ENCODE measurements at regions not wholly inside any gene's neighbourhood (a gene's known extent, or its start where the extent isn't known, plus 50 kb on each side); places are given as distances from the start of the nearest gene placed in this dataset.

GRCh38 chr10:44703241-44704155 lies 207.6 kb upstream of the TMEM72 start:
- TF ChIP-seq NR2C2 (CRISPR knock-in tag; IDR thresholded peaks at IDR 0.05) (no peak), USF2 (CRISPR knock-in tag; IDR thresholded peaks at IDR 0.05) (no peak), JUN (CRISPR knock-in tag; IDR thresholded peaks at IDR 0.05) (no peak), STAT6 (CRISPR knock-in tag; conservative IDR thresholded peaks at IDR 0.05; ENCODE audit: low read depth) (no peak), ELF4 (CRISPR knock-in tag; IDR thresholded peaks at IDR 0.05; ENCODE audit: low read depth) (no peak), CTCF (IDR thresholded peaks at IDR 0.05) (no peak), ZNF512 (CRISPR knock-in tag; IDR thresholded peaks at IDR 0.05; ENCODE audit: borderline replicate concordance) (no peak)
